NB4 (cell line): ENCODE measurements at regions not wholly inside any gene's neighbourhood (a gene's known extent, or its start where the extent isn't known, plus 50 kb on each side); places are given as distances from the start of the nearest gene placed in this dataset.

Experiments
- DNase-seq: peaks from one replicate; pipeline ENCODE4 v3.0.0; 2010; ENCODE audit warnings: low read depth
- H3K4me3 ChIP-seq: one replicate; pipeline ENCODE4 v1.5.1; 2011; ENCODE audit warnings: mild to moderate bottlenecking, low read depth, low read length, moderate library complexity
- MYC ChIP-seq: IDR thresholded peaks from 2 replicates; pipeline ENCODE4 v1.6.1; 2011; ENCODE audit warnings: low read depth, low read length
- POLR2A ChIP-seq: IDR thresholded peaks from 2 replicates; pipeline ENCODE4 v1.6.1; 2011; ENCODE audit warnings: mild to moderate bottlenecking; ENCODE audit not compliant: insufficient read length; ENCODE audit errors: extremely low read depth
- TF ChIP-seq, protein P1 (sequence below): IDR thresholded peaks from 2 replicates; pipeline ENCODE4 v1.6.1; 2011; ENCODE audit warnings: low read depth, low read length
- TF ChIP-seq, protein P2 (sequence below): IDR thresholded peaks from one replicate; pipeline ENCODE4 v1.5.1; 2012; ENCODE audit warnings: low read depth, low read length

DNA sequence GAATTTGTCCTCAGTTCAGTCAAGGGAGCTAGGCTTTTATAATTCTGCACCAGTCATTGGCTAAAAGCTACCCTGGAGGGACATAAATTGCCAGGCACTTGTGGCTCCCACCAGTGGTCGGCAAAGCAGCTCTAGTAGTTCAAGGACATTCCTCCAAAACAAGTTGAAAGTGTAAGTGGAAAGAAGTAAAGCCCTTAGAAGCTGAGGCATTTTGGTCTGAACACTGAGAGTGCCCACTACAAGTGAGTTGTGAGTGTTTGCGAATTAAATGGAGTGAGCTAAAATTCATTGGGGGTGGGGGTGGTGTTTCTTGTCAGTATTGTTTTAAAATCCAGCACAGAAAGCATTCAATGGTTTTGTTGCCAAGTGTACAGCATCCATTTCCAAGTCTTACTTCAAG is 879.9 kb upstream of the CDH2 start:
- TF ChIP-seq, protein P1, sequence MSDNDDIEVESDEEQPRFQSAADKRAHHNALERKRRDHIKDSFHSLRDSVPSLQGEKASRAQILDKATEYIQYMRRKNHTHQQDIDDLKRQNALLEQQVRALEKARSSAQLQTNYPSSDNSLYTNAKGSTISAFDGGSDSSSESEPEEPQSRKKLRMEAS: no peak
- TF ChIP-seq, protein P2, sequence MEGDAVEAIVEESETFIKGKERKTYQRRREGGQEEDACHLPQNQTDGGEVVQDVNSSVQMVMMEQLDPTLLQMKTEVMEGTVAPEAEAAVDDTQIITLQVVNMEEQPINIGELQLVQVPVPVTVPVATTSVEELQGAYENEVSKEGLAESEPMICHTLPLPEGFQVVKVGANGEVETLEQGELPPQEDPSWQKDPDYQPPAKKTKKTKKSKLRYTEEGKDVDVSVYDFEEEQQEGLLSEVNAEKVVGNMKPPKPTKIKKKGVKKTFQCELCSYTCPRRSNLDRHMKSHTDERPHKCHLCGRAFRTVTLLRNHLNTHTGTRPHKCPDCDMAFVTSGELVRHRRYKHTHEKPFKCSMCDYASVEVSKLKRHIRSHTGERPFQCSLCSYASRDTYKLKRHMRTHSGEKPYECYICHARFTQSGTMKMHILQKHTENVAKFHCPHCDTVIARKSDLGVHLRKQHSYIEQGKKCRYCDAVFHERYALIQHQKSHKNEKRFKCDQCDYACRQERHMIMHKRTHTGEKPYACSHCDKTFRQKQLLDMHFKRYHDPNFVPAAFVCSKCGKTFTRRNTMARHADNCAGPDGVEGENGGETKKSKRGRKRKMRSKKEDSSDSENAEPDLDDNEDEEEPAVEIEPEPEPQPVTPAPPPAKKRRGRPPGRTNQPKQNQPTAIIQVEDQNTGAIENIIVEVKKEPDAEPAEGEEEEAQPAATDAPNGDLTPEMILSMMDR: no peak
- no peak for TF ChIP-seq MYC
- no peak for TF ChIP-seq POLR2A
- DNase-seq: no peak
- H3K4me3 ChIP-seq: no peak overlapping the region

DNA sequence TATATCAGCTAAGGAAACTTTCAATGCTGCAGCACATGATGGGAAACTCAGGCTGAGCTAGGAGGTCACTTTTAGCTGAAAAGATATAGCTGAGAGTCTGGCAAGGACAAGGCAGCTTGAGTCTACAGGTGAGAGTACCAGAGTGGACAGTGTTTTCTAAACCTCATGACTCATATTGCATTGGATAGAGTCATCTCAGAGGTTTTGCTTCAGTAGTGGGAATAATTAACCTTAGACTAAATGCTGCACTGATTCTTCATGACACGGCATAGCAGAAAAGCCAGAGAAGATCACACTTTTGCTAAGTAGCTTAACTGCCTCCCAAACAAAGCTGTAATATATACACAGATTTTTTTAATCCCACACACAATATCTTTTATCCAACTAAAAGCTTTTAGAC is 865.0 kb upstream of the CDH2 start:
- DNase-seq: no peak
- H3K4me3 ChIP-seq: no peak overlapping the region
- TF ChIP-seq, protein P1: no peak
- no peak for TF ChIP-seq MYC
- TF ChIP-seq POLR2A: no peak
- TF ChIP-seq, protein P2: no peak

DNA sequence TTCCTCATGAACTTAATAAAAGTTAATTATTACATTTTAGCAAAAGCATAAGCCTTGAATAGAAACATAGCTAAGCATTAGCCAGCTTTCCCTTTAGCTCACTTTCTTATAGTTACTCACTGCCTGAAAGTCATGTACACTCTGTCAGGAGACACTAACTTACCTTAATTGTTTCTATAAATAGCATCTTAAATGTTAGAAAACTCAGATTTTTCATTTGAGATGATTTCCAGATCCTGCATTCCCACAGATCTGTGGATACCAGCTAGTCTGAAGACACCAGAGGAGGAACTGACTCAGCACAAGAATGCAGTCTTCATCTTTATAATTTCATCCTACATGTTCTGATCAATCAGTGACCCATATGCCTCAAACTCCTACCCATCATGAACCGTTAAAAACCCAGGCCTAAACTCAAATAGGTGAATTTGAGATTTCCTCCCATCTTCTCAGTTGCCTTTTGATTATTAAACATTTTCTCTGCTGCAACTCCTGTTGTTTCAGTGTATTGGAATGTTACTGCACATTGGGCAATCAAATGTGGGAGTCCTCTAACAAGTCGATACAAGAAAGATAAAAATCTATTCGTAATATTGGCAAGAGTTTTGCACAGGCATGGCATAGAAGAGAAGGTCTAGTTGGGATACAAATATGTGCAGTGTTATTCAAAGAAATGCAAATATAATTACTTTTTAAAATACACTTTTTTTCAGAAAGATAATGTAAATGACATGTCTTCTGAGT is 857.4 kb upstream of the CDH2 start:
- H3K4me3 ChIP-seq: no peak overlapping the region
- DNase-seq: no peak
- TF ChIP-seq, protein P2: no peak
- TF ChIP-seq POLR2A: no peak
- no peak for TF ChIP-seq MYC
- TF ChIP-seq, protein P1: no peak

DNA sequence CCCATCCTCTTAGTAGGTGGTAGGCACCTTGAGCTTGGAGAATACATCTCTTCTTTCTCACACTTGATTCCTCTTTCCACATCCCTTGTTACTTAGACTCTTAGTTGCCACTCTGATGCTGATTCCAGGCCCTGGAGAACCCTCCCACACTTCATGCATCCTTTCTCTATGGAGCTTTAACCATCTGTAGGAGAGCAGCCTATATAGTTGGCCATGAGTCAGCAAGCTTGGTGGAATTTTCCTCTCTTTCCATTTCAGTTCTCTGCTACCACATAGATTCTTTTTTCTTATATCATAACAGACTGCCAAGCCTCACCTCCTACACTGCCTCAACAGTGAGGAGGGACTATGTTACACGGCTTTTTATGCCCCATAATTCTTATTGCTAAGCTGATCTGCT is 851.6 kb upstream of the CDH2 start:
- no peak for DNase-seq
- TF ChIP-seq, protein P1: no peak
- TF ChIP-seq MYC (no peak), POLR2A (no peak)
- TF ChIP-seq, protein P2: no peak
- H3K4me3 ChIP-seq: no peak overlapping the region

DNA sequence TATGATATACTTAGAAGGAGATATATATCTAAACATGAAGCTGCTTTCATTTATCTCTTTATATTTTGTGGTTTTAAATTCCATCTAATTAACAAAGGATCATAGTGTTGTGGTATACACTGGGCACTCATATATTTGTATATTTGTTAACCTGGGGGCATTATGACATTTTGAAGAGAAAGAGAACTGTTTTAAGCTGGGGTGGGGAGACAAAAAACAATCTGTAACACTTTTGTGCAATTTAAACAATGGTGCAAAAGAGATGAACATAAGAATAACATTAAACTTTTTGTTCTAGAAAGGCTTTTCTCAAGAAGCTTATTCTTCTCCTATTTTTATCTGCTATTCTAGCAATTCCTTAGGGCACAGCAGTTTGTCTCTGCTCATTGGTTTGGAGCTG is 842.0 kb upstream of the CDH2 start:
- TF ChIP-seq POLR2A: no peak
- TF ChIP-seq MYC: no peak
- TF ChIP-seq, protein P1: no peak
- TF ChIP-seq, protein P2: no peak
- DNase-seq: no peak
- no peak overlapping the region for H3K4me3 ChIP-seq
